NCI-H510A treated with DMSO at 0.1 percent for 48 hours (cell line): ENCODE measurements at regions not wholly inside any gene's neighbourhood (a gene's known extent, or its start where the extent isn't known, plus 50 kb on each side); places are given as distances from the start of the nearest gene placed in this dataset.
"Not testable (repeated sequence)": the region's sequence is repeated elsewhere in the genome, so short reads cannot be mapped to it uniquely, and the experiment has no call there.

Source experiments
- DNase-seq: peaks from one replicate; lab custom pipeline; 2025; lab: John Stamatoyannopoulos, UW

DNA sequence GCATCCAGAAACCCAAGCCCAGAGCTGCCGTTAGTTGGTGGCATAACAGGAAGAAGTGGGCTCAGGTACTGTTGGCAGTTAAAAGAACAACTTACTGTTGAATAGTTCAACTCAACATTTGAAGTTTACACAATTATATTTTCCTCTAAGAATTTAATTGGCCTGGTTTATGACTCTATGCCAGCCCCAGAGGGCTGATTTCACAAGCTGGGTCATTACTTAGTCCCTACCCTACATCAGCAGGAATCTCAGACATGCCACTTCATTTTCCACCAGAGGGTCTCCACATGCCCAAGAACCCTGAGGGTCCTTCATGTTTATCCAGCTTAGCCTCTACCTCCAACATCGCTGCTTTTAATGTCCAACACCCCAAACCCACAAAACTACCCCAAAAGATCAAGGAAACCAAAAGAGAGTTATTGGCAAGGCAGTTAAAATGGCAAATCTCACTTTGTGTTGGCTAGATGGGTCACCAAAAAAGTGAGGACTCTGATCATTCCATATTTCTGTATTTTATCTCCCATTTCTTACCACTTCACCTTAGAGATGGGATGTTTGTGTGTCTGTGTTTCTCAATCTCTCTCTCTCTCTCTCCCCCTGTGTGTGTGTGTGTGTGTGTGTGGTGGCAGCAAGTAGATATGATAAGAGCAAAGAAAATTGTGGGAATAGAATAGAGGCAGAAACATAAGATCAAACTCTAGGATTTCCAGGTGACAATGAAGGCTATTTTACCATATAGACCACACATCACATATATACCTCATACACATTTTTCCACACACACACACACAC is 112.5 kb upstream of the TBX18 start:
- no peak for DNase-seq

DNA sequence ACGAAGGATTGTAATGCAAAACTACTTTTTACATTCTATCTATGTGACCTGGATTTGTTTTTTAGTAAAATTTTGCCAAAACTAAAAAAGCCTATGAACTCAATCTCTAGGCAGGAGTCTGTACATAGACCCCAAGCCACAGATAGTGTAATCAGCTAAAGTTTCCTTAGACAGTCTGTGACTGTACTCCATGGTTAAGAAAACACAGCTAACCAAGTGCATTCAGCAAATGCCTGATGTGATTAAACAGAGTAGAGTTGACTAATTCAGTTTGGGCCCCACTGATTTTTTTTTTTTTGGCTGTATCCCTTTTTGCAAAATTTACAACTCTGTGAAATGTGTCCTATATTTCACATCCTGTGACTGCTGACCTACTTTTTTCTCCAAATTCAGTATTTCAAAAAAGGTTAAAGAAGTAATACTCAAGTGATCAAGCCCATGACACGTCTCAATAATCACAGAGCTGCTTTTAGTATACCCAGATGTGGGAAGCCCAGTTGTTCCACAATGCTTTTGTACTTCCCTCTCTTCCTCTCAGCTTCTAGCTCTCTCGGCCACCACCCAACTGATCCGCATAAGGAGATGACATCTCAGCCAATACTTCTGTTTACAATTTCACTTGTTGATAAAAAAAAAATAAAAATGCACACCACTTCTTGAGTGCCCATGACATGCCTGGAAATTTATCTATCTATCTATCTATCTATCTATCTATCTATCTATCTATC is 108.8 kb upstream of the TBX18 start:
- no peak for DNase-seq

DNA sequence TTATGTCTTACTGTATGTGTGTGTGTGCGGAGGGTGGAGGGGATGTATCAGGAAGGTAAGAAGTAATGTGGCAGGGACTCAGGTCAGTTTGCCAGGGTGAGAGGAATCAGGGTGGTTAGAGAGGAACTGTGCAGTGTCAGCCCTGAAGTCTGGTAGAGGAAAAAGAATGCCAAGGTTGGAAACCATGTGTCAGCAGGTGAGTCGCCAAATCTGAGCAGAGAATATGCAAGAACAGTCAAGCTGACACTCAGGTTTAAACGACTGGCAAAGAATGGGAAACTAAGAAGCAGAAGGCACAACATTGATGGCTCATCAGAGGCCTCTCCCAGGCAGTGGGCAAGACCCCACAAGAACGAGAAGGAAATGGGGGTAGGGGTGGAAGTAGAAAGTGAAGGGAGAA is 107.5 kb upstream of the TBX18 start:
- DNase-seq, result no peak

GRCh38 chr6:84870672-84871071 is 106.3 kb upstream of the TBX18 start:
- no peak for DNase-seq

DNA sequence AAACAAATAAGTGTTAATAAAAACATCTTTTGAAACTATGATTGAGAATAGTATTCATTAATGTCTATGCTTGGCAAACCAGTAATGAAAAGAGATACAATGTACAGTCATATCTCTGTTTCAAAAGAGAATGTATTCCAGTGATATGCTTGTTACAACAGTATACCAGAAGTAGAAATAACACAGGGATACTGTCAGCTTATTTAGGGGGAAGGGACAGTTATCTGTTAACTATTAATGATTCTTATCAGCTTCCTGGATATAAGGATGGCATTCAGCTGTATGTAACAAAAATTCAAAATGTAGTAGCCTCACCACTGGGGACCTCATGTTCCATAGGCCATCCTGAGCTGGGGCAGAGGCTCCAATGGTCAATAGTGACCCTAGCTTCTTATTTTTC is 103.8 kb upstream of the TBX18 start:
- no peak for DNase-seq

DNA sequence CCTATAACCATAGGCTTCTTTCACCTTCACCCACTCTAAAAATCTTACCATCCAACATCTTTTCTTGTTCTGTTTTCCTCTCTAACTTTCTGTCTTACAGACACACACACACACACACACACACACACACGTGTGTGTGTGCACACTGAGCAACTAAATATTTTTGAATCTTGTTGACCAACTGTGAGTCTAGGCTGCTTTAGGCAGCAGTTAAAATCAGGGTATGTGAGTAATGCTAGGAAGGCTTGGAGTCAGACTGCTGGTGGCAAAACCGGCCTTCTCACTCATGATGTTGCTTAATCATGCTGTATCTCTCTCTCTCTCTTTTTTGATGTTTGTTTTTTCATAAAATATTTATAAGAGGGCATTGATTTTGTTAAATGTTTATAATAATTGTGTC is 103.1 kb upstream of the TBX18 start:
- DNase-seq, result no peak

- DNase-seq, result no peak
Measured at GRCh38 chr6:84866715-84867114, 102.3 kb upstream of the TBX18 start.

GRCh38 chr6:84865372-84865771 is 101.0 kb upstream of the TBX18 start:
- not testable (repeated sequence) for DNase-seq

GRCh38 chr6:84862843-84863242 is 98.4 kb upstream of the TBX18 start:
- DNase-seq, result no peak

DNA sequence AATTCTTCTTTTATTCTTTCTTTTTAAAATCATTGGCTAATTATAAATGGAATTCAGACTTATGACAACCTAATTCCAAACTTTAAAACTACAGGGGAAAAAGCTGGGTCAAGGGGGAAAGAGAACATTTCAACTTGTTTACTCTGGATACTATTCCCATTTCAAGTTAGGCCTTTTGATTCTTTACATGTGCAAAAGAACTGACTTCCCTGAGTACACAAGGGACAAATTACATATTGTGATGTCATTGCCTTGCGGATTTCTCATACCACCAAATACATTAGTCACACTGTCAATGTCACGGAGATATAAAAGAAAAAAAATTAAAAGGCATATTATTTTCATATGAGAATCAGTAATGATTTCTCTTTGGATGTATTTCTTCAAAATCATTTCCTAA is 96.5 kb upstream of the TBX18 start:
- no peak for DNase-seq

DNA sequence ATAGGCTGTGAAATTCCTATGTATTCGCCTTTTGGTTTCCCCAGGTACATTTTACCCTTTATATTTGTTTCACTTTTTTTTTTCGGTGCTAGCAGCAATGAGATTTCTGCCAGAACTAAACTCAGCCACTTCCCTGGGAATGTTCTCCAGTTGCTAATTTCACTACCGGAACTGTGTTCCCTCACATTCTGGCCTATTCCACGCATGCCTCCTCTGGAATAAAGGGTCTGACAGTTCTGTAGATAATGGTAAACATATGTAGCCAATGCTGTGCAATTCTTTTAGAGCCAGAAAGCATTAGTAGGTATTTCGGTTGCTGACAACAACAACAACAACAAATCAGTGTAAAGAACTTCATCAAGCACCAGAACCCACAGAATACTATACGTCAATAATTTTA is 96.1 kb upstream of the TBX18 start:
- no peak for DNase-seq

- DNase-seq, result no peak
Measured at GRCh38 chr6:84854811-84855400, 90.5 kb upstream of the TBX18 start.

GRCh38 chr6:84853901-84854300 is 89.5 kb upstream of the TBX18 start:
- no peak for DNase-seq

DNA sequence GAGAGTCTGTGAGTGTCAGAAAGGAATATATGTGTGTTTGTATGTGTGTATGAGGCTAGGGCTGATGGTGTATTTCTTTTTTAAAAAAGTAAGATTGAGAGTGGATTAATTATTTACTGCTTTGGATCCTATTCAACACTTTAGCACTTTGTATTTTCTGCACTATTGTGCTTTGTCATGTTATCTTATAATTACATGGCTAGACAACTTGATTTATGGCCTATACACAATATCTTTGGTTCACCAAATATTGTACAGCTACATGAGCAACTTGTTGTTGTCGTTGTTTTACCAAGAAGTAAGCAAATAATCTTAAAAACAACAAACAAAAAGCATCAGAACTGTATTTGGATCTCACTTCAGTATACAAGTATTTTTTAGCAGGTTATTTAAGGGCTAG is 84.6 kb upstream of the TBX18 start:
- no peak for DNase-seq

DNA sequence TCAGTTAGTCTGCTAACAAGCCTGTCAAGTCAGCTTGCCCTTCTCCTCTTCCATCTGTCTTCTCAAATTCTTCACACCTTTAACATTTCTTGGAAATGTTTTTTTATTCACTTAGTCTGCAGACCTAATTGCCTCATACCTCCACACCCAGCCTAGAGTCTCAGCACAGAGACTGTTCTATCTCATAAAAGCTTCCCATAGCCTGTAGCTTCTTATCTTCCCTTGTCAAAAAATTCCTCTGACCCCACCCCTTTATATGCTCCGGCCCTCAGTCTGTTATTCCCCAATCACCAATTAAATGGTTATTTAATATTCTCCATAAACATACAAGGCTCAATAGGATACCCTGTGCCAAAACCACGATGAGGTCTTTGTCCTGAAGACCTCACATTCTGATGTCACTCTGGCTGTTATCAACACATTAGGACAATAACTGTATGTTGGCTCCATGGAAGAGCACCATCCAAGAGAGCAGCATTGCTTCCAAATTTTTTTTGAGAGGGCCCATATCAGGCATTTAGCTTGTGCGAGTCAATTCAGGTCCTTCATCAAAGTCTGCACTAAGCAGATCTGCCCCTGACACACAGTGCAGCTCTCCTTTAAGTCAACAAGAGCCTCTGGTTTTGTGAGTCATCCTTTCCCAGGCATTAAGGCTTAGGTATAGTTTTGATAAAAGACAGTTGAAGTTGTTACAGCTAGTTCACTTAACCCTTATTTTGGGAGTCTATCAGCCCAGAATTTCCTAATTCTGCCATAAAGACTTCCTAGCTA is 83.2 kb upstream of the TBX18 start:
- DNase-seq, result no peak

DNA sequence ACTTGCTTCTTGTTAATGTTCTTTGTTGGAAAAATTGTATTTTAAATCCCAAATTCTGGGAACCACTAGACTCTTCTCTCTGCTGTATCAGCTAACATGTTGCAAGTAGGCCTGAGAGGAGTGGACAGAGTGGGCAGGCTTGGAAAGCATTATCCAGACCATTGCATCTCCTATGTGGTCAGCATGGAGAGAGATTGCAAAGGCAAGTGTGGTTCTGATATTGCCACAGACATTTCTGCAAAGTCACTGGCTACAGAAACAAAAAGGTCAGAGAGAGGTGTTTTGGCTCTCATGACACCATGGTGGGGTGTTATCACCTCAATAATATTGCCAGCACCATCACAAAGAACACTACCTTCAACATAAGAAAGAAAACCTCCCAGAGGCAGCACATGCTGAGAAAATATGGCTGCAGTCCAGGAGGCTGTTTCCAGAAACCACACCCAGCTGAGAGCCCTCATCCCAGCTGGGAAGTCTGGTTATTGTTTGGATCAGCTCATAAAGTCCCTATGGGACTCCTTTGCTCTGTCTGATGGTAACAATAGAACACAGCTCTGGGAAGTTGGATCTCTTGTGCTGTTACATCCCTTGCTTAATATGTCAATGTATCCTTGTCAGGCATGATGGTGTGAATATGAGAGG is 78.2 kb upstream of the TBX18 start:
- no peak for DNase-seq

DNA sequence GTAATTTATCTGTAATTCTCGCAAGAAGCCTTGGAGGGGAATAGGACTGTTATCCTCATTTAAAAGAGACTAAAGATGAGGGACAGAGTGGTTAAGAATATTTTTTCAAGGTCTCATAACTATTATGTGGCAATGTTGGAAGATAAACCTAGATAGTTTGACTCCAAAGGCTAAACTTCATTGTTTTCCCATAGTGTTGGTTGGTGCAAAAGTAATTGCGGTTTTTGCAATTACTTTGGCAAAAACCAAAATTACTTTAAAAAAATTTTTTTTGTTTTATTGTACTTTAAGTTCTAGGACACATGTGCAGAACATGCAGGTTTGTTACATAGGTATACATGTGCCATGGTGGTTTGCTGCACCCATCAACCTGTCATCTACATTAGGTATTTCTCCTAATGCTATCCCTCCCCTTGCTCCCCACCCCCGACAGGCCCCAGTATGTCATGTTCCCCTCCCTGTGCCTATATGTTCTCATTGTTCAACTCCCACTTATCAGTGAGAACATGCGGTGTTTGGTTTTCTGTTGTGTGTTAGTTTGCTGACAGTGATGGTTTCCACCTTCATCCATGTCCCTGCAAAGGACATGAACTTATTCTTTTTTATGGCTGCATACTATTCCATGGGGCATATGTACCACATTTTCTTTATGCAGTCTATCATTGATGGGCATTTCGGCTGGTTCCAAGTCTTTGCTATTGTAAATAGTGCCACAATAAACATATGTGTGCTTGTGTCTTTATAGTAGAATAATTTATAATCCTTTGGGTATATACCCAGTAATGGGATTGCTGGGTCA is 72.9 kb upstream of the TBX18 start:
- not testable (repeated sequence) for DNase-seq

GRCh38 chr6:84836366-84836765 is 72.0 kb upstream of the TBX18 start:
- no peak for DNase-seq

DNA sequence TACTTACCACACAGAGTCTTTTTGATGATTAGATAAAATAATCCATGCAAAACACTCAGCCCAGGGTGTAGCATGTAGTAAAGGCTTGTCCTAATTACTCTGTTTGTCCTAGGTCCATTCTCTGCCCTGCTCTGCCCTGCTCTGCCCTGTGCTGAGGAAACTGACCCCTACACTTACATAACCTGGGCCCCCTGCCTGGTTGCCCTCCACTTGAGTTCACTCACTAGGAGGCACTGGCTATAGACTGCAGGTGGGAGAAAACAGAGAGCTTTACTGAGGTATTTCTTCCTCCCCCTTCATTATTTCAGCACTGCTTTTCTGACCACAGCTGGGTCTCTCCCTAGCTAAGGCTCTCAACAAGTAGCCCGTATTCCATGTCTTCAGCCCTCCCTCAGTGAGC is 70.9 kb upstream of the TBX18 start:
- no peak for DNase-seq

DNA sequence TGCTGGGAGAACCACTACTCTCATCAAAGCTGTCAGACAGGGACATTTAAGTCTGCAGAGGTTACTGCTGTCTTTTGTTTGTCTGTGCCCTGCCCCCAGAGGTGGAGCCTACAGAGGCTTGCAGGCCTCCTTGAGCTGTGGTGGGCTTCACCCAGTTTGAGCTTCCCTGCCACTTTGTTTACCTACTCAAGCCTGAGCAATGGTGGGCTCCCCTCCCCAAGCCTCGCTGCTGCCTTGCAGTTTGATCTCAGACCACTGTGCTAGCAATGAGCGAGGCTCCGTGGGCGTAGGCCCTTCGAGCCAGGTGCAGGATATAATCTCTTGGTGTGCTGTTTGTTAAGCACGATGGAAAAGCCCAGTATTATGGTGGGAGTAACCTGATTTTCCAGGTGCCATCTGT is 67.5 kb upstream of the TBX18 start:
- DNase-seq, result not testable (repeated sequence)

- DNase-seq, result no peak
Measured at GRCh38 chr6:84825461-84825860, 61.1 kb upstream of the TBX18 start.
